Endothelial cell of umbilical vein (primary cell): ENCODE measurements at regions not wholly inside any gene's neighbourhood (a gene's known extent, or its start where the extent isn't known, plus 50 kb on each side); places are given as distances from the start of the nearest gene placed in this dataset.

Source experiments
- CTCF ChIP-seq, 2 donors: IDR thresholded peaks; 1 replicate in 1 of 2; 2 replicates in 1 of 2; pipeline ENCODE4 v1.5.1; 2011; ENCODE audit warnings: low read length in 2 of 2, mild to moderate bottlenecking in 2 of 2, moderate library complexity in 2 of 2, control low read depth in 1 of 2, inconsistent platforms in 1 of 2, low read depth in 1 of 2; ENCODE audit not compliant: insufficient read depth in 1 of 2; ENCODE audit errors: extremely low read depth in 1 of 2
- EZH2 ChIP-seq: IDR thresholded peaks from 2 replicates; pipeline ENCODE4 v1.6.1; 2012; ENCODE audit warnings: borderline replicate concordance, low read depth, mild to moderate bottlenecking, moderate library complexity, low read length, inconsistent platforms; ENCODE audit not compliant: severe bottlenecking
- MAX ChIP-seq: IDR thresholded peaks from 2 replicates; pipeline ENCODE4 v1.6.1; 2011; ENCODE audit not compliant: insufficient read depth, insufficient read length
- POLR2AphosphoS5 ChIP-seq: IDR thresholded peaks from 2 replicates; pipeline ENCODE4 v1.6.1; 2012; ENCODE audit warnings: low read depth, mild to moderate bottlenecking, control low read depth, low read length, moderate library complexity; ENCODE audit not compliant: insufficient read depth

- TF ChIP-seq CTCF (IDR thresholded peaks at IDR 0.05; ENCODE audit: extremely low read depth in 1 of 2, insufficient read depth in 1 of 2, low read depth in 1 of 2, low read length in 2 of 2) (no peak), EZH2 (no peak), POLR2AphosphoS5 (no peak), MAX (no peak)
Measured at GRCh38 chr12:131619736-131620506, 91.0 kb upstream of the SFSWAP start.
